BJ (cell line): ENCODE measurements at regions not wholly inside any gene's neighbourhood (a gene's known extent, or its start where the extent isn't known, plus 50 kb on each side); places are given as distances from the start of the nearest gene placed in this dataset.
"Not testable (repeated sequence)": the region's sequence is repeated elsewhere in the genome, so short reads cannot be mapped to it uniquely, and the experiment has no call there.

Experiments
- CTCF ChIA-PET: fragments of 350-600 bp; formaldehyde crosslinking; extraction: SDS; loops from one replicate; lab custom pipeline; 2021; ENCODE audit warnings: antibody characterized with exemption, inconsistent platforms; lab: Yijun Ruan, JAX
- POLR2A ChIA-PET: fragments of 300-600 bp; sonication (Branson Sonifier 250); formaldehyde crosslinking; extraction: SDS; loops from one replicate; lab custom pipeline; 2021; ENCODE audit warnings: antibody characterized with exemption; lab: Charles Lee
- DNase-seq: peaks from one replicate; pipeline ENCODE4 v3.0.0-alpha.2; 2011; ENCODE audit warnings: low read depth
- H3K27me3 ChIP-seq: 2 replicates; pipeline ENCODE4 v1.6.0; 2011; ENCODE audit warnings: low read length; ENCODE audit not compliant: control insufficient read depth, insufficient read depth
- H3K36me3 ChIP-seq: 2 replicates; pipeline ENCODE4 v1.5.1; 2011; ENCODE audit warnings: low read length; ENCODE audit not compliant: control insufficient read depth, insufficient read depth
- H3K4me3 ChIP-seq: 2 replicates; pipeline ENCODE4 v1.5.1; 2011; ENCODE audit warnings: low read depth, mild to moderate bottlenecking, control low read depth, low read length
- CTCF ChIP-seq: IDR thresholded peaks from 2 replicates; pipeline ENCODE4 v1.5.1; 2011; ENCODE audit warnings: low read depth, mild to moderate bottlenecking, control low read depth, inconsistent platforms, low read length, moderate library complexity; ENCODE audit not compliant: insufficient read depth

- TF ChIP-seq CTCF: no peak
- ChIA-PET CTCF (no interaction called here), POLR2A (no interaction called here)
- no peak overlapping the region for H3K4me3 ChIP-seq
- no peaks in the 10 kb centered on the region for H3K36me3 ChIP-seq
- no peak for DNase-seq
- no peaks in the 10 kb centered on the region for H3K27me3 ChIP-seq
Measured at GRCh38 chr3:3923619-3924018, 124.4 kb downstream of the LRRN1 start.

GRCh38 chr3:3927198-3927597 is 128.0 kb downstream of the LRRN1 start:
- H3K36me3 ChIP-seq: no peaks in the 10 kb centered on the region
- H3K27me3 ChIP-seq: no peaks in the 10 kb centered on the region
- no peak for TF ChIP-seq CTCF
- DNase-seq: no peak
- POLR2A ChIA-PET: no interaction called here
- no peak overlapping the region for H3K4me3 ChIP-seq
- CTCF ChIA-PET: no interaction called here

- TF ChIP-seq CTCF: no peak
- Histone ChIP-seq H3K27me3 (no peaks in the 10 kb centered on the region), H3K36me3 (no peaks in the 10 kb centered on the region), H3K4me3 (no peak overlapping the region)
- CTCF ChIA-PET: no interaction called here
- no peak for DNase-seq
- POLR2A ChIA-PET: no interaction called here
Measured at GRCh38 chr3:3927965-3928364, 128.7 kb downstream of the LRRN1 start.

GRCh38 chr3:3941380-3941779 is 142.1 kb downstream of the LRRN1 start:
- H3K36me3 ChIP-seq, CTCF ChIA-PET, POLR2A ChIA-PET, H3K27me3 ChIP-seq, H3K4me3 ChIP-seq, DNase-seq: not testable (repeated sequence)

GRCh38 chr3:3951071-3951470 is 151.8 kb downstream of the LRRN1 start:
- Histone ChIP-seq H3K4me3 (no peak overlapping the region), H3K36me3 (no peaks in the 10 kb centered on the region), H3K27me3 (no peaks in the 10 kb centered on the region)
- no peak for DNase-seq
- no peak for TF ChIP-seq CTCF
- POLR2A ChIA-PET: no interaction called here
- CTCF ChIA-PET: no interaction called here

- no peak overlapping the region for H3K4me3 ChIP-seq
- no peaks in the 10 kb centered on the region for H3K36me3 ChIP-seq
- ChIA-PET POLR2A (no interaction called here), CTCF (no interaction called here)
- DNase-seq: no peak
- H3K27me3 ChIP-seq: no peaks in the 10 kb centered on the region
- no peak for TF ChIP-seq CTCF
Measured at GRCh38 chr3:3951501-3951900, 152.3 kb downstream of the LRRN1 start.

GRCh38 chr3:3962867-3963266 is 163.6 kb downstream of the LRRN1 start:
- POLR2A ChIA-PET, H3K4me3 ChIP-seq, H3K27me3 ChIP-seq, H3K36me3 ChIP-seq, DNase-seq, CTCF ChIA-PET: not testable (repeated sequence)
